ENCODE measurements at regions not wholly inside any gene's neighbourhood (a gene's known extent, or its start where the extent isn't known, plus 50 kb on each side); places are given as distances from the start of the nearest gene placed in this dataset.

- no peak for DNase-seq (ENCODE audit: low read depth)
Measured at GRCh38 chr4:145427991-145428390, 53.7 kb upstream of the SMAD1 start.

GRCh38 chr4:145427221-145427620 lies 54.4 kb upstream of the SMAD1 start:
- no peak for DNase-seq (ENCODE audit: low read depth)

GRCh38 chr4:145423017-145423708 lies 58.5 kb upstream of the SMAD1 start:
- DNase-seq (ENCODE audit: low read depth) = no peak

- DNase-seq (ENCODE audit: low read depth) = no peak
Measured at GRCh38 chr4:145420595-145421214, 60.9 kb upstream of the SMAD1 start.

- DNase-seq (ENCODE audit: low read depth) = no peak
Measured at GRCh38 chr4:145418739-145419138, 62.9 kb upstream of the SMAD1 start.

GRCh38 chr4:145417348-145418130 lies 64.1 kb upstream of the SMAD1 start:
- DNase-seq (ENCODE audit: low read depth) = no peak

GRCh38 chr4:145414841-145415240 lies 66.8 kb upstream of the SMAD1 start:
- no peak for DNase-seq (ENCODE audit: low read depth)

- DNase-seq (ENCODE audit: low read depth) = no peak
Measured at GRCh38 chr4:145414226-145414625, 67.4 kb upstream of the SMAD1 start.

- DNase-seq (ENCODE audit: low read depth) = no peak
Measured at GRCh38 chr4:145406970-145407369, 74.7 kb upstream of the SMAD1 start.

- no peak for DNase-seq (ENCODE audit: low read depth)
Measured at GRCh38 chr4:145404761-145405160, 76.9 kb upstream of the SMAD1 start.

GRCh38 chr4:145396581-145396980 lies 85.1 kb upstream of the SMAD1 start:
- DNase-seq (ENCODE audit: low read depth) = no peak

GRCh38 chr4:145390571-145390970 lies 91.1 kb upstream of the SMAD1 start:
- no peak for DNase-seq (ENCODE audit: low read depth)

- DNase-seq (ENCODE audit: low read depth) = no peak
Measured at GRCh38 chr4:145389550-145389949, 92.1 kb upstream of the SMAD1 start.

GRCh38 chr4:145388043-145388442 lies 93.6 kb upstream of the SMAD1 start:
- no peak for DNase-seq (ENCODE audit: low read depth)

GRCh38 chr4:145387079-145387478 lies 94.6 kb upstream of the SMAD1 start:
- no peak for DNase-seq (ENCODE audit: low read depth)

- no peak for DNase-seq (ENCODE audit: low read depth)
Measured at GRCh38 chr4:145381163-145381562, 100.5 kb upstream of the SMAD1 start.

- no peak for DNase-seq (ENCODE audit: low read depth)
Measured at GRCh38 chr4:145380123-145380522, 101.5 kb upstream of the SMAD1 start.

GRCh38 chr4:145375416-145375815 lies 106.2 kb upstream of the SMAD1 start:
- DNase-seq (ENCODE audit: low read depth) = no peak

GRCh38 chr4:145352438-145353145 lies 129.1 kb upstream of the SMAD1 start:
- DNase-seq (ENCODE audit: low read depth) = no peak

- DNase-seq (ENCODE audit: low read depth) = no peak
Measured at GRCh38 chr4:145351922-145352321, 129.7 kb upstream of the SMAD1 start.

- DNase-seq (ENCODE audit: low read depth) = peak; percentile 13
Measured at GRCh38 chr4:145351162-145351561, 130.5 kb upstream of the SMAD1 start.

- no peak for DNase-seq (ENCODE audit: low read depth)
Measured at GRCh38 chr4:145348291-145348690, 133.4 kb upstream of the SMAD1 start.

GRCh38 chr4:145347684-145348083 lies 134.0 kb upstream of the SMAD1 start:
- DNase-seq (ENCODE audit: low read depth) = no peak

Measured in fibroblast of gingiva (primary cell).